ENCODE measurements at regions not wholly inside any gene's neighbourhood (a gene's known extent, or its start where the extent isn't known, plus 50 kb on each side); places are given as distances from the start of the nearest gene placed in this dataset.

DNA sequence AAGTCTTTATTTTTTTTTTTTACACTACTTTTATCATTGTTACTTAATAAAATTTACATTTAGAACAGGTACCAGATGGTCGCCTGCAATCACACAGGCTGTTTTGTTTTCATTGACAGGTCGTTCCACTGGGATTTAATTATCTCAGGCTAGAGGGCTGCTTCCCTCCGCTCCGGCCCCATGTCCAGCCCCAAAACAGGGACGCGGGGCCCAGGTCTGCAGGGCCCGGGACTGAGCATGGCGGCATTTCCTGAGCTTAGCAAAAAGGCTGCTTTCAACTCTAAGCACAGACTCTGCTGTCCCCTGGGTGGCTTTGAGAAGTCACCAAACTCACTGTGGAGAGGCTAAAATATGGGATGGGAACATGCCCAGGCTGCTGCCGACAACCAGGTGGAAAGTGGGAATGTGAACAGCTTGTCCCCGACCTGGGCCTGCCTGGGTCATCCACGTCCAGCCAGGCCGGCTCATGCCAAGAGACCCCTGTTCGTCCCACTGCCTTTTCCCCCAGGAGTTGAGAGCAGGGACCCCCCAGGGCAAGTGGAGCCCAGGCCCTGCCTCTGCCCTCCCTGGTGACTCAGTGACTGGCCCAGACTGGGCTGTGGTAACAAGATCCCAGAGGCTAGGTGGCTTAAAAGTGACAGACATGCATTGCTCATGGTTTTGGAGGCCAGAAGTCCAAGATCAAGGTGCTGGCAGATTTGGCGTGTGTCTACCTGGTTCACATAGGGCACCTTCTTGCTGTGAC lies 150.0 kb downstream of the SHANK2 start:
- no peak overlapping the region for H3K27ac ChIP-seq
- no peak for TF ChIP-seq POLR2A (IDR thresholded peaks at IDR 0.05)
- TF ChIP-seq POLR2AphosphoS5 (IDR thresholded peaks at IDR 0.05; ENCODE audit: insufficient read depth in 1 of 2, low read depth in 1 of 2) = no peak
- TF ChIP-seq, protein P1, sequence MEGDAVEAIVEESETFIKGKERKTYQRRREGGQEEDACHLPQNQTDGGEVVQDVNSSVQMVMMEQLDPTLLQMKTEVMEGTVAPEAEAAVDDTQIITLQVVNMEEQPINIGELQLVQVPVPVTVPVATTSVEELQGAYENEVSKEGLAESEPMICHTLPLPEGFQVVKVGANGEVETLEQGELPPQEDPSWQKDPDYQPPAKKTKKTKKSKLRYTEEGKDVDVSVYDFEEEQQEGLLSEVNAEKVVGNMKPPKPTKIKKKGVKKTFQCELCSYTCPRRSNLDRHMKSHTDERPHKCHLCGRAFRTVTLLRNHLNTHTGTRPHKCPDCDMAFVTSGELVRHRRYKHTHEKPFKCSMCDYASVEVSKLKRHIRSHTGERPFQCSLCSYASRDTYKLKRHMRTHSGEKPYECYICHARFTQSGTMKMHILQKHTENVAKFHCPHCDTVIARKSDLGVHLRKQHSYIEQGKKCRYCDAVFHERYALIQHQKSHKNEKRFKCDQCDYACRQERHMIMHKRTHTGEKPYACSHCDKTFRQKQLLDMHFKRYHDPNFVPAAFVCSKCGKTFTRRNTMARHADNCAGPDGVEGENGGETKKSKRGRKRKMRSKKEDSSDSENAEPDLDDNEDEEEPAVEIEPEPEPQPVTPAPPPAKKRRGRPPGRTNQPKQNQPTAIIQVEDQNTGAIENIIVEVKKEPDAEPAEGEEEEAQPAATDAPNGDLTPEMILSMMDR (IDR thresholded peaks at IDR 0.05) = no peak
- H3K9me3 ChIP-seq = no peaks in the 10 kb centered on the region
- no peaks in the 10 kb centered on the region for H3K27me3 ChIP-seq
- no peaks in the 10 kb centered on the region for H3K36me3 ChIP-seq
- no peak for DNase-seq (ENCODE audit: extremely low spot score in 2 of 2)
- H3K4me1 ChIP-seq = no peaks in the 10 kb centered on the region
- H3K4me3 ChIP-seq = no peak overlapping the region
- intact Hi-C loops (cut with DNase I) = no loop called here

DNA sequence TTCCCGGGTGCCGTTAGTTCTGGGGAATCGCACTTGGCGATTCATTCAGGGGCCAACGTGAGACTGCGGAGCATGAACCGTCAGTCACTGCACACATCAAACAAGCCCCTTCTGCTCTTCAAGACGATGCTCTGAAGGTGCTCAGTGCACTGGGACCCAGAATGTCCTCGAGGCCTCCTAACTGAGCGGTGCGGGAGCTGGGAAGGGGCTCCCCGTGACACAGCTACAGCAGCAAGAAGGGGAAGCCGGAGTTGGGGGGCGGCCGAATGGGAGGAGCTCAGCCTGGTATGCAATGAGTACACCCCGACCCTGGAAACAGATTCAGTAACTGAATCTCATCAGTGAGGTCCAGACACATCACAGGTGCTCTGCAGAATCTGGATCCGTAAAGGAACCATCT lies 150.8 kb downstream of the SHANK2 start:
- TF ChIP-seq POLR2A (IDR thresholded peaks at IDR 0.05) = no peak
- TF ChIP-seq, protein P1 (IDR thresholded peaks at IDR 0.05) = no peak
- TF ChIP-seq POLR2AphosphoS5 (IDR thresholded peaks at IDR 0.05; ENCODE audit: insufficient read depth in 1 of 2, low read depth in 1 of 2) = no peak
- no peak overlapping the region for H3K4me3 ChIP-seq
- intact Hi-C loops (cut with DNase I) = no loop called here
- no peaks in the 10 kb centered on the region for H3K4me1 ChIP-seq
- DNase-seq (ENCODE audit: extremely low spot score in 2 of 2) = no peak
- no peaks in the 10 kb centered on the region for H3K36me3 ChIP-seq
- no peak overlapping the region for H3K27ac ChIP-seq
- no peaks in the 10 kb centered on the region for H3K9me3 ChIP-seq
- no peaks in the 10 kb centered on the region for H3K27me3 ChIP-seq

DNA sequence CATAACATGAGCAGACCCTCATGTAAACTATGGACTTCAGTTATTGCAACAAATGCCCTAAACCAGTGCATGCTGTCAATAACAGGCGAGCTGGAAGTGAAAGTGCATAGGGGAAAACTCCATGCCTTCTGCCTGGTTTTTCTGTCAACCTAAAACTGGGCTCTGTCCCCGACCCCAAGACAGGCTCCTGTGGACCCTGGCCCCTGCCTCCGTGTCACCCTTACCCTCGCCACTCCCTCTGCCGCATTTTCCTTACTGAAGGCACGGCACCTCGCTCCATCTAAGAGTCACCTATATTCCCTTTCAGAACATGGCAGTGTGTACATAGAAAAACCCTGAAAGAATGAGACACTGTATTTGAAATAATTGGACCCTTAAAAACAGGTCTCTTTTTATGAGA lies 151.3 kb downstream of the SHANK2 start:
- intact Hi-C loops (cut with DNase I) = no loop called here
- Histone ChIP-seq H3K4me3 (no peak overlapping the region), H3K4me1 (no peaks in the 10 kb centered on the region), H3K36me3 (no peaks in the 10 kb centered on the region), H3K9me3 (no peaks in the 10 kb centered on the region), H3K27me3 (no peaks in the 10 kb centered on the region), H3K27ac (no peak overlapping the region)
- TF ChIP-seq, protein P1 (IDR thresholded peaks at IDR 0.05) = no peak
- TF ChIP-seq POLR2AphosphoS5 (IDR thresholded peaks at IDR 0.05; ENCODE audit: insufficient read depth in 1 of 2, low read depth in 1 of 2) (no peak), POLR2A (IDR thresholded peaks at IDR 0.05) (no peak)
- DNase-seq (ENCODE audit: extremely low spot score in 2 of 2) = no peak

DNA sequence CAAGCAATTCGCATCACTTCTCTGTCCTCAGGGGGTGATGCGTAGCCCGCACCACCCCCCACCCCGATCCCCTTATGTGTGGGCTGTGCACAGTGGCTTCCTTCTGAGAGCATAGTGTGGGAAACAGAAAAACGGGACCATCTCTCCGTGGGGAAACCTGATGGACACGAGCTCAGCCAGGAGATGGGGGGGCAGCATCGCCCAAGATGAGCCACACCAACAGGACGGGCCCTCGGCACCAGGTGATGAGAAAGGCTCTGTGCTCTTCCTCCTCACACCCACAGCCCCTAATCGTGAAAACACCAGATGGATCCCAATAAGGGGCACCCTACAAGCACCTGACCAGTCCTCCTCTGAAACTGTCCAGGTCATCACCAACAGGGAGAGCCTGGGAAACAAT lies 153.6 kb downstream of the SHANK2 start:
- no peaks in the 10 kb centered on the region for H3K36me3 ChIP-seq
- no peaks in the 10 kb centered on the region for H3K9me3 ChIP-seq
- DNase-seq (ENCODE audit: extremely low spot score in 2 of 2) = no peak
- H3K4me3 ChIP-seq = no peak overlapping the region
- no peaks in the 10 kb centered on the region for H3K27me3 ChIP-seq
- no peaks in the 10 kb centered on the region for H3K4me1 ChIP-seq
- TF ChIP-seq POLR2A (IDR thresholded peaks at IDR 0.05) (no peak), POLR2AphosphoS5 (IDR thresholded peaks at IDR 0.05; ENCODE audit: insufficient read depth in 1 of 2, low read depth in 1 of 2) (no peak)
- TF ChIP-seq, protein P1 (IDR thresholded peaks at IDR 0.05) = no peak
- no peak overlapping the region for H3K27ac ChIP-seq
- intact Hi-C loops (cut with DNase I) = no loop called here

DNA sequence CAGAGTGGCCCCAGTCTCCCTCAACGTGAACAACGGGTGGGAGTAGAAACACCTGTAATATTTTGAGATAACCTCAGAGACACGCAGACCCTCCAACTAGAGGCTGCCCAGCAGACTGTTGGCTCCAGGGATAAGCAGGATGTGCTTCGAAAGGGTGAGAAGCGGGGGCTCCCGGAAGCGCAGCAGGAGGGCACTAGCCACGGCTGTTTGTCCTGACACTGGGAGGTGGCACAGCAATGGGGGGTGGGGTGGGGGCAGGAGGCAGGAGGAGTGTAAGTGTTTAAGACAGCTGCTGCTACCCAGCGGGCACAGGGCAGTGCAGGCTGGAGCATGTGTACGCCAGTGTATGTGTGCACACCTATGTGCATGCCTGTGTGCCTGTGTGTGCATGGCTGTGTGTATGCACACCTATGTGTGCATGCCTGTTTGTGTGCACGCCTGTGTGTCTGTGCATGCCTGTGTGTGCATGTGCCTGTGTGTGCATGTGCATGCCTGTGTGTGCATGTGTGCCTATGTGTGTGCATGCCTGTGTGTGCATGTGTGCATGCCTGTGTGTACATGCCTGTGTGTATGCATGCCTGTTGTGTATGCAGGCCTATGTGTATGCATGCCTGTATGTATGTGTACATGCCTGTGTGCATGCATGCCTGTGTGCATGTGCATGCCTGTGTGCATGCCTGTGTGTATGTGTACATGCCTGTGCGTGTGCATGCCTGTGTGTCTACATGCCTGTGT lies 154.7 kb downstream of the SHANK2 start:
- TF ChIP-seq, protein P1 (IDR thresholded peaks at IDR 0.05) = no peak
- TF ChIP-seq POLR2AphosphoS5 (IDR thresholded peaks at IDR 0.05; ENCODE audit: insufficient read depth in 1 of 2, low read depth in 1 of 2) (no peak), POLR2A (IDR thresholded peaks at IDR 0.05) (no peak)
- Histone ChIP-seq H3K4me3 (no peak overlapping the region), H3K27me3 (no peaks in the 10 kb centered on the region), H3K27ac (no peak overlapping the region), H3K4me1 (no peaks in the 10 kb centered on the region), H3K9me3 (no peaks in the 10 kb centered on the region), H3K36me3 (no peaks in the 10 kb centered on the region)
- intact Hi-C loops (cut with DNase I) = no loop called here
- no peak for DNase-seq (ENCODE audit: extremely low spot score in 2 of 2)
